K562 (cell line): ENCODE measurements at regions not wholly inside any gene's neighbourhood (a gene's known extent, or its start where the extent isn't known, plus 50 kb on each side); places are given as distances from the start of the nearest gene placed in this dataset.

Experiments used
- ATAC-seq: fragments of 200-7000 bp; cut with Tn5 transposase; 3 replicates; pipeline ENCODE4 v1.9.1; 2020; ENCODE audit warnings: moderate library complexity
- BruUV-seq: library from RNA; stranded (reverse); fragments of 400-500 nt; replicated peaks from 2 replicates; lab custom pipeline; 2021; lab: Mats Ljungman, UMichigan
- CTCF ChIA-PET: fragments of 300-600 bp; formaldehyde crosslinking; extraction: SDS; loops from one replicate; lab custom pipeline; 2021; ENCODE audit warnings: low intra/inter-chr PET ratio; lab: Yijun Ruan, JAX
- POLR2A ChIA-PET: fragments of 300-600, 350-650 bp; sonication (Branson Sonifier 250); formaldehyde crosslinking; extraction: SDS; loops from one replicate; lab custom pipeline; 2021; ENCODE audit warnings: antibody characterized with exemption, inconsistent platforms; lab: Yijun Ruan, JAX
- DNase-seq, 4 experiments: peaks; one replicate each; pipeline versions ENCODE4 v3.0.0 to v3.0.0-alpha.2; 2011 to 2018; ENCODE audit warnings: low spot score in 3 of 4, mixed read lengths in 3 of 4; ENCODE audit errors: extremely low read depth in 1 of 4
- FAIRE-seq: peaks from 2 replicates; lab custom pipeline; 2011; peaks lifted over from hg19 to GRCh38; lab: Jason Lieb, UNC
- H2AFZ ChIP-seq: 2 replicates; pipeline ENCODE4 v1.6.0; 2011; ENCODE audit warnings: low read depth, low read length, control low read depth, inconsistent platforms
- H3K27ac ChIP-seq: fragments of 200-600 bp; 3 replicates; pipeline ENCODE4 v1.8.0; 2011; ENCODE audit warnings: low read depth, mild to moderate bottlenecking, control low read depth, inconsistent platforms, low read length, moderate library complexity, mixed read lengths; ENCODE audit errors: extremely low read depth
- H3K27me3 ChIP-seq, 2 experiments: fragments of 300-600 bp in 1 of 2; 2 replicates in 1 of 2; 3 replicates in 1 of 2; pipeline versions ENCODE4 v1.6.0 to v1.8.0; 2011; ENCODE audit warnings: inconsistent platforms in 2 of 2, low read length in 2 of 2, mild to moderate bottlenecking in 1 of 2, mixed read lengths in 1 of 2, moderate library complexity in 1 of 2; ENCODE audit not compliant: control insufficient read depth in 2 of 2, insufficient read depth in 2 of 2
- H3K36me3 ChIP-seq: fragments of 300-600 bp; 3 replicates; pipeline ENCODE4 v1.8.0; 2011; ENCODE audit warnings: mild to moderate bottlenecking, low read length, inconsistent platforms; ENCODE audit not compliant: control insufficient read depth, insufficient read depth
- H3K4me1 ChIP-seq, 2 experiments: fragments of 200-600 bp in 1 of 2; replicated peaks in 1 of 2; 2 replicates in 1 of 2; 3 replicates in 1 of 2; pipeline versions ENCODE4 v1.5.1 to v1.8.0; 2011; ENCODE audit warnings: inconsistent platforms in 2 of 2, low read length in 2 of 2, mild to moderate bottlenecking in 1 of 2, mixed read lengths in 1 of 2, moderate library complexity in 1 of 2; ENCODE audit not compliant: control insufficient read depth in 2 of 2, insufficient read depth in 2 of 2
- H3K4me2 ChIP-seq: 2 replicates; pipeline ENCODE4 v1.6.1; 2011; ENCODE audit warnings: low read length, control low read depth, inconsistent platforms, mixed read lengths; ENCODE audit not compliant: insufficient read depth
- H3K4me3 ChIP-seq: fragments of 200-600 bp; sonication (generic), shearing (Covaris generic); 2 replicates; pipeline ENCODE4 v1.5.1; 2016; ENCODE audit warnings: control low read depth, inconsistent platforms
- H3K79me2 ChIP-seq: fragments of 200-600 bp; 3 replicates; pipeline ENCODE4 v1.8.0; 2011; ENCODE audit warnings: low read length, inconsistent platforms; ENCODE audit not compliant: control insufficient read depth, insufficient read depth
- H3K9ac ChIP-seq, 2 experiments: 2 replicates each; pipeline versions ENCODE4 v1.6.0 to v1.6.1; 2011; ENCODE audit warnings: low read depth in 2 of 2, low read length in 2 of 2, control low read depth in 1 of 2, inconsistent platforms in 1 of 2, mild to moderate bottlenecking in 1 of 2, mixed read lengths in 1 of 2; ENCODE audit not compliant: insufficient read depth in 1 of 2
- H3K9me1 ChIP-seq: one replicate; pipeline ENCODE4 v1.6.0; 2011; ENCODE audit warnings: inconsistent platforms, mild to moderate bottlenecking, low read length, moderate library complexity; ENCODE audit not compliant: control insufficient read depth, insufficient read depth
- H3K9me3 ChIP-seq: replicated peaks from 2 replicates; pipeline ENCODE4 v1.5.1; 2011; ENCODE audit warnings: low read depth, low read length, inconsistent platforms; ENCODE audit not compliant: control insufficient read depth, insufficient read depth
- H4K20me1 ChIP-seq: replicated peaks from 2 replicates; pipeline ENCODE4 v1.6.1; 2011; ENCODE audit warnings: low read length, inconsistent platforms, mixed read lengths; ENCODE audit not compliant: control insufficient read depth, insufficient read depth
- BHLHE40 ChIP-seq: IDR thresholded peaks from 2 replicates; pipeline ENCODE4 v1.6.1; 2011; ENCODE audit warnings: low read length, improper control_type of control experiment
- CTBP1 ChIP-seq: fragments of 450-650 bp; IDR thresholded peaks from 2 replicates; pipeline ENCODE4 v1.6.1; 2016; ENCODE audit warnings: borderline replicate concordance
- E2F8 ChIP-seq: fragments of 450-650 bp; IDR thresholded peaks from 2 replicates; pipeline ENCODE4 v1.7.1; 2018; ENCODE audit warnings: mild to moderate bottlenecking, low read depth; ENCODE audit not compliant: partially characterized antibody
- EP400 ChIP-seq: fragments of 450-650 bp; IDR thresholded peaks from 2 replicates; pipeline ENCODE4 v1.6.1; 2017; ENCODE audit warnings: antibody characterized with exemption, mild to moderate bottlenecking, moderate library complexity
- HMGN3 ChIP-seq: IDR thresholded peaks from 2 replicates; pipeline ENCODE4 v1.6.1; 2011; ENCODE audit warnings: borderline replicate concordance, low read depth, mild to moderate bottlenecking, mixed read lengths, low read length; ENCODE audit not compliant: insufficient read length; ENCODE audit errors: extremely low read depth
- MNT ChIP-seq, 2 experiments: fragments of 450-650 bp; conservative IDR thresholded peaks; 2 replicates each; pipeline ENCODE4 v1.6.1; 2017; ENCODE audit warnings: mild to moderate bottlenecking in 2 of 2, moderate library complexity in 2 of 2
- MTF1 ChIP-seq: fragments of 250-450 bp; sonication (Bioruptor Pico); IDR thresholded peaks from 2 replicates; pipeline ENCODE4 v1.9.0; 2021; ENCODE audit warnings: moderate library complexity, mild to moderate bottlenecking, inconsistent platforms, borderline replicate concordance
- PML ChIP-seq: IDR thresholded peaks from 2 replicates; pipeline ENCODE4 v1.6.1; 2012; ENCODE audit warnings: low read length, inconsistent platforms
- ZNF124 ChIP-seq: sonication (generic); formaldehyde crosslinking; IDR thresholded peaks from 2 replicates; pipeline ENCODE4 v1.8.1; 2022; ENCODE audit warnings: missing genetic modification reagents
- ZNF316 ChIP-seq: fragments of 450-650 bp; IDR thresholded peaks from 2 replicates; pipeline ENCODE4 v1.6.1; 2016
- ZNF354B ChIP-seq: fragments of 250-450 bp; sonication (Bioruptor Pico); IDR thresholded peaks from 2 replicates; pipeline ENCODE4 v1.4.0; 2020
- ZNF431 ChIP-seq: sonication (generic); formaldehyde crosslinking; IDR thresholded peaks from 2 replicates; pipeline ENCODE4 v1.8.0; 2022; ENCODE audit warnings: mild to moderate bottlenecking, missing genetic modification reagents
- ZNF57 ChIP-seq: fragments of 450-650 bp; formaldehyde crosslinking; IDR thresholded peaks from 2 replicates; pipeline ENCODE4 v1.4.0; 2020; ENCODE audit warnings: mild to moderate bottlenecking, moderate library complexity
- ZNF655 ChIP-seq: fragments of 250-450 bp; sonication (Bioruptor Pico); IDR thresholded peaks from 2 replicates; pipeline ENCODE4 v1.5.0; 2021
- ZNF717 ChIP-seq: fragments of 250-450 bp; sonication (Bioruptor Pico); IDR thresholded peaks from 2 replicates; pipeline ENCODE4 v1.5.0; 2021
- ZNF830 ChIP-seq: fragments of 250-450 bp; sonication (Bioruptor Pico); IDR thresholded peaks from 2 replicates; pipeline ENCODE4 v1.5.0; 2021; ENCODE audit warnings: mild to moderate bottlenecking
- ZSCAN32 ChIP-seq: fragments of 450-650 bp; formaldehyde crosslinking; IDR thresholded peaks from 2 replicates; pipeline ENCODE4 v1.4.0; 2020; ENCODE audit warnings: mild to moderate bottlenecking, moderate library complexity
- WGBS: fragments of 100-300 bp; shearing (Covaris generic); methylation state at CpG from one replicate; pipeline ENCODE4 v1.1.6; 2016; ENCODE audit warnings: low coverage, mixed read lengths; ENCODE audit not compliant: insufficient coverage; ENCODE audit errors: missing lambda C conversion rate; 5-methylcytosine and 5-hydroxymethylcytosine counted together
- in situ Hi-C: fragments of 300-500 bp; cut with MboI; formaldehyde crosslinking; loops from 4 replicates; pipeline ENCODE4 v1.15.0; 2018; ENCODE audit warnings: inconsistent platforms, mixed read lengths
- intact Hi-C: fragments of 100-400 bp; cut with micrococcal nuclease; formaldehyde crosslinking; loops from 2 replicates; pipeline ENCODE4 v1.14.2; 2022

GRCh38 chr4:30518211-30518610, 202.0 kb upstream of the PCDH7 start:
- DNase-seq (no peak), ATAC-seq (no peak), FAIRE-seq (no peak)
- ChIA-PET POLR2A (no interaction called here), CTCF (no interaction called here)
- Histone ChIP-seq H3K9me1 (no peaks in the 10 kb centered on the region), H2AFZ (no peak overlapping the region), H3K79me2 (no peaks in the 10 kb centered on the region), H3K4me2 (no peak overlapping the region), H3K4me1 (no peaks in the 10 kb centered on the region), H4K20me1 (no peaks in the 10 kb centered on the region), H3K27me3 (no peaks in the 10 kb centered on the region), H3K9ac (no peak overlapping the region), H3K27ac (no peak overlapping the region), H3K9me3 (no peaks in the 10 kb centered on the region; the same call in 1 of the 2 replicates), H3K4me3 (no peak overlapping the region), H3K36me3 (no peaks in the 10 kb centered on the region)
- WGBS: 0% methylated on average over 2 of the region's 2 CpGs
- in situ Hi-C loops: no loop called here
- TF ChIP-seq ZNF431 (CRISPR knock-in tag): no peak
- TF ChIP-seq ZNF57 (CRISPR knock-in tag): no peak
- no peak for TF ChIP-seq ZNF124
- no peak for TF ChIP-seq BHLHE40
- TF ChIP-seq ZNF830 (CRISPR knock-in tag): no peak
- no peak for TF ChIP-seq ZNF717 (CRISPR knock-in tag)
- TF ChIP-seq HMGN3: no peak
- no peak for TF ChIP-seq ZNF655
- no peak for TF ChIP-seq MNT (conservative IDR thresholded peaks at IDR 0.05)
- TF ChIP-seq EP400: no peak
- TF ChIP-seq PML: no peak
- no peak for TF ChIP-seq CTBP1
- TF ChIP-seq ZSCAN32 (CRISPR knock-in tag): no peak
- TF ChIP-seq ZNF354B: no peak
- TF ChIP-seq MTF1 (CRISPR knock-in tag): no peak
- TF ChIP-seq ZNF316: no peak
- TF ChIP-seq E2F8: no peak
- BruUV-seq: no TSS peak
- intact Hi-C loops: no loop called here
